ENCODE measurements at regions not wholly inside any gene's neighbourhood (a gene's known extent, or its start where the extent isn't known, plus 50 kb on each side); places are given as distances from the start of the nearest gene placed in this dataset.

- Histone ChIP-seq H3K27ac (ENCODE audit: low read depth, low read length) (no peak overlapping the region), H3K36me3 (ENCODE audit: control insufficient read depth in 1 of 2, insufficient read depth in 2 of 2, low read length in 2 of 2) (no peaks in the 10 kb centered on the region), H3K9ac (ENCODE audit: low read depth in 1 of 2, low read length in 2 of 2) (no peak overlapping the region), H3K9me3 (ENCODE audit: control insufficient read depth in 1 of 2, low read length in 2 of 2) (no peaks in the 10 kb centered on the region), H3K27me3 (ENCODE audit: control insufficient read depth in 1 of 2, insufficient read depth in 2 of 2, low read length in 2 of 2) (no peaks in the 10 kb centered on the region), H3K4me3 (ENCODE audit: low read depth in 1 of 2, low read length in 2 of 2) (no peak overlapping the region), H3K4me1 (ENCODE audit: control insufficient read depth in 1 of 2, insufficient read depth in 2 of 2, low read length in 2 of 2) (no peaks in the 10 kb centered on the region)
These were observed 1073.0 kb downstream of the XPNPEP1 start for GRCh38 chr10:108850138-108850854.

- Histone ChIP-seq H3K4me1 (ENCODE audit: control insufficient read depth in 1 of 2, insufficient read depth in 2 of 2, low read length in 2 of 2) (no peaks in the 10 kb centered on the region), H3K36me3 (ENCODE audit: control insufficient read depth in 1 of 2, insufficient read depth in 2 of 2, low read length in 2 of 2) (no peaks in the 10 kb centered on the region), H3K9me3 (ENCODE audit: control insufficient read depth in 1 of 2, low read length in 2 of 2) (no peaks in the 10 kb centered on the region), H3K4me3 (ENCODE audit: low read depth in 1 of 2, low read length in 2 of 2) (no peak overlapping the region), H3K27me3 (ENCODE audit: control insufficient read depth in 1 of 2, insufficient read depth in 2 of 2, low read length in 2 of 2) (no peaks in the 10 kb centered on the region), H3K9ac (ENCODE audit: low read depth in 1 of 2, low read length in 2 of 2) (no peak overlapping the region), H3K27ac (ENCODE audit: low read depth, low read length) (no peak overlapping the region)
These were observed 1073.6 kb downstream of the XPNPEP1 start for GRCh38 chr10:108849688-108850087.

- no peak overlapping the region for H3K4me3 ChIP-seq (ENCODE audit: low read depth in 1 of 2, low read length in 2 of 2)
- H3K27me3 ChIP-seq (ENCODE audit: control insufficient read depth in 1 of 2, insufficient read depth in 2 of 2, low read length in 2 of 2), result no peaks in the 10 kb centered on the region
- no peaks in the 10 kb centered on the region for H3K36me3 ChIP-seq (ENCODE audit: control insufficient read depth in 1 of 2, insufficient read depth in 2 of 2, low read length in 2 of 2)
- no peaks in the 10 kb centered on the region for H3K9me3 ChIP-seq (ENCODE audit: control insufficient read depth in 1 of 2, low read length in 2 of 2)
- H3K27ac ChIP-seq (ENCODE audit: low read depth, low read length), result no peak overlapping the region
- no peak overlapping the region for H3K9ac ChIP-seq (ENCODE audit: low read depth in 1 of 2, low read length in 2 of 2)
- no peaks in the 10 kb centered on the region for H3K4me1 ChIP-seq (ENCODE audit: control insufficient read depth in 1 of 2, insufficient read depth in 2 of 2, low read length in 2 of 2)
These were observed 1074.1 kb downstream of the XPNPEP1 start for GRCh38 chr10:108849186-108849585.

GRCh38 chr10:108848046-108848445 is 1075.3 kb downstream of the XPNPEP1 start:
- Histone ChIP-seq H3K27ac (ENCODE audit: low read depth, low read length) (no peak overlapping the region), H3K36me3 (ENCODE audit: control insufficient read depth in 1 of 2, insufficient read depth in 2 of 2, low read length in 2 of 2) (no peaks in the 10 kb centered on the region), H3K9me3 (ENCODE audit: control insufficient read depth in 1 of 2, low read length in 2 of 2) (no peaks in the 10 kb centered on the region), H3K9ac (ENCODE audit: low read depth in 1 of 2, low read length in 2 of 2) (no peak overlapping the region), H3K4me1 (ENCODE audit: control insufficient read depth in 1 of 2, insufficient read depth in 2 of 2, low read length in 2 of 2) (no peaks in the 10 kb centered on the region), H3K27me3 (ENCODE audit: control insufficient read depth in 1 of 2, insufficient read depth in 2 of 2, low read length in 2 of 2) (no peaks in the 10 kb centered on the region), H3K4me3 (ENCODE audit: low read depth in 1 of 2, low read length in 2 of 2) (no peak overlapping the region)

GRCh38 chr10:108840944-108841343 is 1082.4 kb downstream of the XPNPEP1 start:
- Histone ChIP-seq H3K4me1 (ENCODE audit: control insufficient read depth in 1 of 2, insufficient read depth in 2 of 2, low read length in 2 of 2) (no peaks in the 10 kb centered on the region), H3K27ac (ENCODE audit: low read depth, low read length) (no peak overlapping the region), H3K4me3 (ENCODE audit: low read depth in 1 of 2, low read length in 2 of 2) (no peak overlapping the region), H3K9me3 (ENCODE audit: control insufficient read depth in 1 of 2, low read length in 2 of 2) (no peaks in the 10 kb centered on the region), H3K36me3 (ENCODE audit: control insufficient read depth in 1 of 2, insufficient read depth in 2 of 2, low read length in 2 of 2) (no peaks in the 10 kb centered on the region), H3K27me3 (ENCODE audit: control insufficient read depth in 1 of 2, insufficient read depth in 2 of 2, low read length in 2 of 2) (no peaks in the 10 kb centered on the region), H3K9ac (ENCODE audit: low read depth in 1 of 2, low read length in 2 of 2) (no peak overlapping the region)

- Histone ChIP-seq H3K27ac (ENCODE audit: low read depth, low read length) (no peak overlapping the region), H3K9me3 (ENCODE audit: control insufficient read depth in 1 of 2, low read length in 2 of 2) (peaks cover 0 to 4% of the 10 kb centered on the region in 2 donors), H3K4me3 (ENCODE audit: low read depth in 1 of 2, low read length in 2 of 2) (no peak overlapping the region), H3K4me1 (ENCODE audit: control insufficient read depth in 1 of 2, insufficient read depth in 2 of 2, low read length in 2 of 2) (no peaks in the 10 kb centered on the region), H3K27me3 (ENCODE audit: control insufficient read depth in 1 of 2, insufficient read depth in 2 of 2, low read length in 2 of 2) (no peaks in the 10 kb centered on the region), H3K36me3 (ENCODE audit: control insufficient read depth in 1 of 2, insufficient read depth in 2 of 2, low read length in 2 of 2) (no peaks in the 10 kb centered on the region), H3K9ac (ENCODE audit: low read depth in 1 of 2, low read length in 2 of 2) (no peak overlapping the region)
These were observed 1086.9 kb downstream of the XPNPEP1 start for GRCh38 chr10:108836362-108836761.

- Histone ChIP-seq H3K27ac (ENCODE audit: low read depth, low read length) (no peak overlapping the region), H3K9ac (ENCODE audit: low read depth in 1 of 2, low read length in 2 of 2) (no peak overlapping the region), H3K36me3 (ENCODE audit: control insufficient read depth in 1 of 2, insufficient read depth in 2 of 2, low read length in 2 of 2) (no peaks in the 10 kb centered on the region), H3K4me1 (ENCODE audit: control insufficient read depth in 1 of 2, insufficient read depth in 2 of 2, low read length in 2 of 2) (no peaks in the 10 kb centered on the region), H3K9me3 (ENCODE audit: control insufficient read depth in 1 of 2, low read length in 2 of 2) (no peaks in the 10 kb centered on the region), H3K4me3 (ENCODE audit: low read depth in 1 of 2, low read length in 2 of 2) (no peak overlapping the region), H3K27me3 (ENCODE audit: control insufficient read depth in 1 of 2, insufficient read depth in 2 of 2, low read length in 2 of 2) (no peaks in the 10 kb centered on the region)
These were observed 1101.3 kb downstream of the XPNPEP1 start for GRCh38 chr10:108822026-108822425.

GRCh38 chr10:108819302-108819701 is 1104.0 kb downstream of the XPNPEP1 start:
- Histone ChIP-seq H3K27me3 (ENCODE audit: control insufficient read depth in 1 of 2, insufficient read depth in 2 of 2, low read length in 2 of 2) (no peaks in the 10 kb centered on the region), H3K27ac (ENCODE audit: low read depth, low read length) (no peak overlapping the region), H3K9me3 (ENCODE audit: control insufficient read depth in 1 of 2, low read length in 2 of 2) (no peaks in the 10 kb centered on the region), H3K4me3 (ENCODE audit: low read depth in 1 of 2, low read length in 2 of 2) (no peak overlapping the region), H3K36me3 (ENCODE audit: control insufficient read depth in 1 of 2, insufficient read depth in 2 of 2, low read length in 2 of 2) (no peaks in the 10 kb centered on the region), H3K4me1 (ENCODE audit: control insufficient read depth in 1 of 2, insufficient read depth in 2 of 2, low read length in 2 of 2) (no peaks in the 10 kb centered on the region), H3K9ac (ENCODE audit: low read depth in 1 of 2, low read length in 2 of 2) (no peak overlapping the region)

GRCh38 chr10:108817584-108817983 is 1105.7 kb downstream of the XPNPEP1 start:
- H3K27ac ChIP-seq (ENCODE audit: low read depth, low read length), result no peak overlapping the region
- no peaks in the 10 kb centered on the region for H3K9me3 ChIP-seq (ENCODE audit: control insufficient read depth in 1 of 2, low read length in 2 of 2)
- H3K27me3 ChIP-seq (ENCODE audit: control insufficient read depth in 1 of 2, insufficient read depth in 2 of 2, low read length in 2 of 2), result no peaks in the 10 kb centered on the region
- H3K4me1 ChIP-seq (ENCODE audit: control insufficient read depth in 1 of 2, insufficient read depth in 2 of 2, low read length in 2 of 2), result no peaks in the 10 kb centered on the region
- no peak overlapping the region for H3K4me3 ChIP-seq (ENCODE audit: low read depth in 1 of 2, low read length in 2 of 2)
- H3K9ac ChIP-seq (ENCODE audit: low read depth in 1 of 2, low read length in 2 of 2), result no peak overlapping the region
- H3K36me3 ChIP-seq (ENCODE audit: control insufficient read depth in 1 of 2, insufficient read depth in 2 of 2, low read length in 2 of 2), result no peaks in the 10 kb centered on the region

GRCh38 chr10:108817135-108817534 is 1106.2 kb downstream of the XPNPEP1 start:
- H3K27ac ChIP-seq (ENCODE audit: low read depth, low read length), result no peak overlapping the region
- no peaks in the 10 kb centered on the region for H3K27me3 ChIP-seq (ENCODE audit: control insufficient read depth in 1 of 2, insufficient read depth in 2 of 2, low read length in 2 of 2)
- no peak overlapping the region for H3K9ac ChIP-seq (ENCODE audit: low read depth in 1 of 2, low read length in 2 of 2)
- no peaks in the 10 kb centered on the region for H3K9me3 ChIP-seq (ENCODE audit: control insufficient read depth in 1 of 2, low read length in 2 of 2)
- H3K4me3 ChIP-seq (ENCODE audit: low read depth in 1 of 2, low read length in 2 of 2), result no peak overlapping the region
- H3K4me1 ChIP-seq (ENCODE audit: control insufficient read depth in 1 of 2, insufficient read depth in 2 of 2, low read length in 2 of 2), result no peaks in the 10 kb centered on the region
- no peaks in the 10 kb centered on the region for H3K36me3 ChIP-seq (ENCODE audit: control insufficient read depth in 1 of 2, insufficient read depth in 2 of 2, low read length in 2 of 2)

Measured in duodenal mucosa (tissue), 2 donors.